CD4-positive, alpha-beta T cell treated with Interleukin-17A for 1 hour (primary cell): ENCODE measurements at regions not wholly inside any gene's neighbourhood (a gene's known extent, or its start where the extent isn't known, plus 50 kb on each side); places are given as distances from the start of the nearest gene placed in this dataset.

Experiments used
- DNase-seq: peaks from one replicate; pipeline ENCODE4 v3.0.0-alpha.2; 2020

DNA sequence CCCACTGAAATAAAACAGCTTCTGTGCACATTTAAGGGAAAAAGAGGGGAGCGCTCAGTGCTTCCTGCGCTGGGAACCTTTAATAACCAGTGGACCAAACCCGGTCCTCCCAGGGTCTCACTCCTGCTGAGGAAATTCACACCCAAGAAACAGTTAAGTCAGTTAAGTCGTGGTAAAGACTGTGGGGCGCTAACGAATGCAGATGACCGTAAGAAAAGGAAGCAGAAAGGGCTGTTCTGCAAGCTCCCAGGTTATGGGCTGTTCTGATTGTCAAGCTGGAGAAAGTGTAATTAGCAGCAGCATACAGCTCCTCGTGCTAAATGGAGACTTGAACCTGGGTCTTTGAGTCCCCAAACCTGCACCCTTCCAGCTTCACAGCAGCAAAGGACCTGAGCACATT, 536.6 kb downstream of the NPHP4 start:
- DNase-seq, result no peak

DNA sequence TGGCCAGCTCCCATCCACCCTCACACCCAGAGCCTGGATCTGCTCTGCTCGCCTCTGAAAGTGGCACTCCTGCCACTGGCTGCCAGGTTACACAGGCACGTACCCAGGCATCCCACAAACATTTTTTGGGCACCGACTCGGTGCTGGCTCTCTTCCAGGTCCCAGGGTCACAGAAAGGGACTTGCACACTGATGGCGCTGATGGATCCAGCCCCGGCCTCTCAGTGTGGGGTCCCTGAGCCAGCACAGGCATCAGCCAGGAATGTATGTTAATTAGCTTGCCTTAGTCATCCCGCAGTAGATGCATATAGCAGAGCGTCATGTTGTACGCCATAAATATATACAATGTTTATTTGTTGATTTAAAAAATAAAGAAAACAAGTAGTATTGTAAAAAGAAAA, 537.2 kb downstream of the NPHP4 start:
- no peak for DNase-seq

DNA sequence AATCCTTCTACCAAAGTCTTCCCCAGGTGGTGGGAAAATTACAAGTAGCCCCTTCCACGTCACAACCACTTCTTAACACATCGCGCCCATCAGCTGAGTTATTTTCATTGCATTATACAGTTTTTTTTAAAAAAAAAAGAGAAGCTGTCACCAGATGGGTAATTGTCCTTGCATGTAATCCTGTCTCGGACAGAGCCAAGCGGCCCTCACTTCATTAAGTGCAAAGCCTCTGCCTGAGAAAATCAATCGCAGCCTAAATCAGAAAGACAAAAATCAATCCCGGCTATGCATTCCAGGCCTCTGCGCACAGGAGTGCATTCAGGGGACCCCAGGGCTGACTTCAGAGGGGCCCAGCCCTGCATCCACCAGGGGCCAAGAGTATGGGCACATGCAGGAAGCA, 538.9 kb downstream of the NPHP4 start:
- DNase-seq, result no peak

DNA sequence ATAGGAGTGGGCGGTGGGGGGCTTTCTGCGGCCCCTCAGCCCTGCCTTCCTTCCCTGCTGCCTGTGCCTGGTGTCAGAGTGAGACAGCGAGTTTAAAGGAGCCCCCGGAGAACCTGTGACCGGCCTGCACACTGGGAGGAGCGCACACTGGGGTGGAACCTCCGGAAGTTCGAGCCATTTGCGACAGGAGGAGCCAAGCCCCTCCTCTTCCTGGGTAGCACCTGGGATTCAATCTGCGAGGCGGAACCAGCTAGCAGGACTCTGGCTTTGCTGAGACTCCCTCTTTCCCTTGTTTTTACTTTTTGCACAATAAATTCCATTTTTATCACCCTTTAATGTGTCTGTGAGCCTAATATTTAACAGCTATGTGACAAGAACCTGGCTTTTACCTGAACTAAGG, 540.6 kb downstream of the NPHP4 start:
- no peak for DNase-seq

DNA sequence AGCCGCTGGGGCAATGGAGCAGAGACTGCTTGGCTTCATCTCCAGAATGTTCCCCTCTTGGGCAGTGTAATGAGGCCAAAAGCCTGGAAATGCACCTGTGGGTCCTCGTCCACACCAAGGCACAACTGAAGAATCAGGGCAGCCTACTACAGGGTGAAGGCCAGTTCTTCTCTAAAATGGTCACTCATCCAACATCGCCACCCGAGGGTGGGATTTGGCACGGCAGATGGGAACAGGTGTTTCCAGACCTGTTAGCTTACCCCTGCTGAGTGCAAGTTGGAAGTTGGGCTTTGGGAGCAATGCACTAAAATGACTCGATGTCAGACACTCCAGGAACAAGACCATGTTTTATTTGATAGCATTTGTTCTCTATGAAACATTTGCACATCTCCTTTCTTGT, 543.7 kb downstream of the NPHP4 start:
- DNase-seq, result peak; percentile 48

DNA sequence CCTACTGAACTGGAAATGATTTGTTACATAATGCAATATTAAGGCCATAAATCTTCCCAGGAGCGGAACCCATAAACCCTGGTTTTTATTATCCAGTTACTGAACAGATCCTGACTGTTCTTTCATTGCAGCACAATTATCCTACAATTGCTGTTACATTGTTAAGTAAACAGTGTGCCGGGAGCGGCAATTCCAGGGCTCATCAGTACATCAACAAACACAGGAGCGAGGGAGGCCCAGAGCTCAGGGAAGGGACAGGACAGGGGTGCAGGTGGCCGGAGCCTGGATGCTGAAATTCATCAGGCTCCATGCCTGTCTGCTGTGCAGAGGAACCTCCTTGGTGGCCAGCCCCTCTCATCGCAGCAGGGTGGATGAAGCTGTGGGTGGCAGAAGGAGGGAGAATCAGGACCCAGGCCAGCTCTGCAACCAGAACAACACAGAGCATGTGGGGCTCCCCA, 544.7 kb downstream of the NPHP4 start:
- DNase-seq, result no peak

DNA sequence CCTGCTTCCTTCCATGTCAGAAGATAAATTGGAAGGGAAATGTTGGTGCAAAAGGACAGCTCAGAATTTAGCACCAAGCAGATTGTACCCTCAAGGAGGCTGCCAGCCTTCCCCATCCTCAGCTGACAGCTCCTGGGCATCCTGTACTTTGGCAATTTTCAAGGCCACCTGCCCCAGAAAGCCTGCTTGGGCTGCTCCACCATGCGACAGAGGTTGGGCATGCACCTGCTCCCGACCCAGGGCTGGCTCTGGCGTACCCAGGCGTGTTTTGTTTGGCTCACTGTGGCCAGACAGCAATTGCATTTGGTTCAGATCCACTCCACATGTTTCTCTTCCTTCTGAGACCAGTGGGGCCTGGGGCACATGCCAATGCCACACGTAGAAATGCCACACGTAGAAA, 547.8 kb downstream of the NPHP4 start:
- DNase-seq, result no peak

DNA sequence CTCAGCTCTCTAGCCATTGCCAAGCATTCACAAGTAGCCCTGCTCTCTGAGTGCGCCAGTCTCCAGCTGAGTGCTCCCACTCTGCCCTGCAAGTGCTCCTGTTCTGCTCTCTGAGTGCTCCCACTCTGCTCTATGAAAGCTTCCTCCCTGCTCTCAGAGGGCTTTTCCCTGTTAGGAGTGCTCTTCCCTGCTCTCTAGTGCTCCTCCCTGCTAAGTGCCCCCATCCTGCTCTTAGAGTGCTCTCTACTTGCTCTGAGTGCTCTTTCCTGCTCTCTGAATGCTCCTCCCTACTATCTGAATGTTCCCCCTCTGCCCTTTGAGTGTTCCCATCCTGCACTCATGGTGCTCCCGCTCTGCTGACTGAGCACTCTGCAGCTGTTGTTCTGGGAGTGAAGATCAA, 555.4 kb downstream of the NPHP4 start:
- DNase-seq, result no peak

DNA sequence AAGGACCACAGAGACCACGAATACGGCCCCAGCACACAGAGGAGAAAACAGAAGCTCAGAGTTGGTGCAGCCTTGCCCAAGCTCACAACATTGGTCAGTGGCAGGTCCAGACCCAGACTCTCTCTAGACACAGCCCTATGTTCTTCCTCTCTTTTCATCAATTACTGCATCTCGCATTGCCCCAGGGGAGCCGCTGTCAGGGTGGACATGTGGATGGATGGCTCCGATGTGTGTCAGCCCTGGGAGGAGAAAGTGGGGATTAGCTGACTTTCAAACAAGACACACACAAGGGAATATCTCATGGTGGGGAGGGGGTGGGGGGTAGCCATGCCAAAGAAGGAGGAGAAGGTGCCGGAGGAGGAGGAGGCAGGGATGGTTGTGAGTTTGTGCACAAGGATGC, 556.8 kb downstream of the NPHP4 start:
- DNase-seq, result no peak

DNA sequence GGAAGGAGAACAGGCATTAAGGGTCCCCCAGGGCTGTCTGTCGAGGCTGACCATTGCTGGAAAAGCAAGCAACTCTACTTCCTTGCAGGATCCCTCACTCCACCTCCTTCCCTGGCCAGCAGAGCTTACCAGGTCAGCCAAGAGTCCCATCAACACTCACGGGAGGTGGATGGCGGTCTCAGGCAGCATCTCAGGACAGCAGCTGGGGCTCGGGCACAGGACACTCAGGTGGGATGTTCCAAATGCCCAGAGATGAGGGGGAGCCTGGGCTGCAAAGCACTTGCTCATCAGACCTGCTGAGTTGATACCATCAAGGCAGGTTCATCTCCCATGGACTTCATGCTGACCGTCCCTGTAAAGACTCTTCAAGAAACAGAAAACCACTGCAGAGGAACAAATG, 559.8 kb downstream of the NPHP4 start:
- DNase-seq, result no peak

DNA sequence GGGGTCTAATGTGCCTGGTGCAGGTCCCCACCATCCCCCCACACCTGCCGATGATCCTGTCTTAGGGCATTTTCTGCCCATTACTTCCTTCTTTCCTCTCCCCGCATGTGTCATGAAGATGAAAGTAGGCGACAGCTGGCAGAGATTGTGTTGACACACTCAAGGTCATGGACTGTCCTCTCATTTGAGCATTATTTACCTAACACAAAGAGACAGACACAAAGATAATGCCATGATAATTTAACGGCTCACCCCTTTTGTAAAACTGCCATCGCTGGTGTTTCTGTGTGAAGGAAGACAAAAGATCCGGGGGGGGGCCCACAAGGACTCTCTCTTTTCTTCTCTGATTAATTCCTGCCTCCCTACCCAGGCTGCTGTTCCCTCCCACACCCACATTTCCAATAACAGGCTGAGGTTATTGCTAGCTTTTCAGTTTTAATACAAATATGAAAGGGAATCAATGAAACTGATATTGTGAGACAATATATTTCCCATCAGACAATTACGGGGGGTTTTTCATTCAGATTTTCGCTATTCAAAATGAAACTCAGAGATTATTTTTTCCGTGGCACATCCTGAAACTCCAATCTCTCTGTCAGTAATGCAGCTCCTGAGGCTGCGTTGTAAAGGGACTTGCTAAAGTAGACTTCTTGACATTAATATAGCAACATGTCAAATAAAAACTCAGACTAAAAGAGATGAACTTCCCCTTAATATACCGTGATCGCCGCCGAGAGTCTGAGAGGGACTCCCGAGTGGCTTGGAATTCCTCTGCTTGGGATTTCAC, 561.1 kb downstream of the NPHP4 start:
- DNase-seq, result no peak

DNA sequence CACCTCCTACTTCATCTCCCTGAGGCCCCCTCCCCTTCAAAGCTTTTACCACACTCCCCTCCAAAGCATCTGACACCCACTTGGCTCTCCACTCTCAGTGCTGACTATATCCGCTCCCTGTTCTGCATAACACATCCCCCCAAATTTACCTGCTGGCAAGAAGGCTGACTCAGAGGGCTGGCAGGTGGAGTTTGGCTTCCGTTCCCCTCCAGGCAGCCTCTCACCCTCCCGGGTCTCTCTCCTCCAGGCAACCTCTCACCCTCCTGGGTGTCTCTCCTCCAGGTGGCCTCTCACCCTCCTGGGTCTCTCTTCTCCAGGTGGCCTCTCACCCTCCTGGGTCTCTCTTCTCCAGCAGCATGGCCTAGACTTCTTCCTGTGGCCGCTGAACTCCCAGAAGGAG, 562.1 kb downstream of the NPHP4 start:
- DNase-seq, result no peak

DNA sequence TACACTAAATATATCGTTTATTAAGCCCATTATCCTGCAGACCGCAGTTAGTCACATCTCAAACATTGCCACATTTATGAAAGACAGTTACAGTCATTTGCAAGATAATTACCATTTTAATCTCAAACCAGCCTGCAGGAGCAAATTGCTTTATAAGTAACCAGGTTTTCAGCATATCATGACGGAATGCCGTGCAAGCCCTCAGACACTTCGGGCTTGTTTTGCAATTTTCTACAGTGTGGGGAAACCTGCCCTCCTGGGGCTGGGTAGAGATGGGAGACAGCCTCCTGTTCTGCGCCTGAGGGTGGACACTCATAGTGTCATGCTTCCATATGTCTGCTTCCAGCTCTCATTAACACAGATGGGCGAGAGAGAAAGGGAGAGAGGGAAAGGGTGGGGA, 563.9 kb downstream of the NPHP4 start:
- no peak for DNase-seq

DNA sequence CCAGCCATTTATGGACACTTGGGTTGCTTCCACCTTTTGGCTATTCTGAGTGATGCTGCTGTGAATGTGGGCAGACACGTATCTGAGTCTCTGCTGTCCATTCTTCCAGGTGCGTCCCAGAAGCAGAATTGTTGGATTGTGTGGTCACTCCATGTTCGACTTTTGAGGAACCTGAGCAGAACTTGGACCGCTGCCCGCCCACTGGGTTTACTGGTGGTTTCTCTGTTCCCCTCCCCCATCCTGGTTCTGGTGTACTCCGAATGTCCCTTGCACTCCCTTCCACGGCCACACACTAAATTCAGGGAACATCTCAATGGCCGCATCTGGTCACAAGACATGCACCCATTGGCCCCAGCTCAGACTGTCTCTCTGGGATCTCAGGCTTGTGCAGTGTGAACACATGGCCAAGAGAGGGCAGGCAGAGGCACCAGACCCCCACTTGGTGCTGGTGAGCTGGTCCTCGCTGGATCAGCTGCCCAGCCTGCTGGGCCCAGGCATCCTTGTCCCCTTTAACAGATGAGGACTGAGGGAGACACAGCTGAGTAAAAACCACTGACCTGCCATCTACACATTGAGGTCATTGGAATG, 565.1 kb downstream of the NPHP4 start:
- DNase-seq, result no peak

DNA sequence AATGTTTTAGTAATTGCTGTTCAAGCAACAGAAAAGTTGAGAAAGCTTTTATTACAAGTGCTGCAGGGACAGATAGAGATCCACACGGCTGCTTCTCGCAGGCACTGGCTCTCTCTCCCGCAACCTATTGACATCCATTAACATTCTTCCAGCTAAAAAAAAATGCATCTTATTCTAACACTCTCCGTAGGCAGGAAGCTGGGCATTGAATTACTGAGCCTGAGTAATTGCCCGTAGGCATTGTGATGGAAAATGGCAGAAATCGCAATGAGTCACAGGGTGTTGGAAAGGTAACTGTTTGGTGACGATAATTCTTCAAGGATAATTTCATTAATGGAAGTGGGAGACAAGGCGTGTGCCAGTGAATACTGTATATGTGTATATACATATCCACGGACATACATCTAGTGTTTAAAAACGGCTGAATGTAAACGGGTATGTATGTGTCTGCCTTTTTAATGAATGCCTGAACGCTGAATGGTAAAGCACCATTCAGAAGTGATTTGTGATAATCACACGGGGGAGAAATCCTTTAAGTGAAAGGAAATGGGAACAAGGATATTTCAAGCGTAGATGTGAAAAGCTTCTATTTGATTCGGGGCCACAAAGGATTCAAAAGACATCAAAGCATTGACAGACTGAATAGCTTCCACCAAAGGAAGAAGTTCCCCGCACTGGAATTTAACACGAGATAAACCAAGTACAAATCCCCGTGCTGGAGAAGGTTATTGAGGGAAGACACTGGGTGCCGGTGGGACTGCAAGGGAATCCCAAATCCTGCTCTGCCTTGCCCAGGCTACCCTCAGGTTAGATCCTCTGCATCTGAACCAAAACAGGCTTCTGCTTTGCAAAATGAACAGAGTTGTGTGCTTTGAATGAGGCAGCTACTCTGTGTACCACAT, 567.2 kb downstream of the NPHP4 start:
- DNase-seq, result no peak

DNA sequence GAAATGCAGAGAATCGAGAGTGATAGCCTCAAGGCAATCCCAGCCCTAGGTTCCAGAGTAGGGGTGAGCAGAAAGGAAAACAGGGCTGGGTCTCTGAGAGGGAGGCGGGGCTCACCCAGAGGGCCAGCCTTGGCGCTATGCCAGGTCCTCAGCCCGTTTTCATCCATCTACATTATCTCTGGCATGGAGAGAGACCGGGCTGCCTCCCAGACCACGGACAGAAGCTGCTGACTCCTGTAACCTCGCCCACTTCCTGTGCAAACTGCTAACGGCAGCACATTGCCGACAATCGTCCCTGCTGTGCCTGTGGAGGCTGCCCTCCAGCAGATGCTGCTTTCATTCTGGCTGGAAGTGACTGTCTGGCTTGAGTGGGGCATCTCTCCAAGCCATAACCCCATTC, 569.1 kb downstream of the NPHP4 start:
- peak; percentile 49 for DNase-seq

DNA sequence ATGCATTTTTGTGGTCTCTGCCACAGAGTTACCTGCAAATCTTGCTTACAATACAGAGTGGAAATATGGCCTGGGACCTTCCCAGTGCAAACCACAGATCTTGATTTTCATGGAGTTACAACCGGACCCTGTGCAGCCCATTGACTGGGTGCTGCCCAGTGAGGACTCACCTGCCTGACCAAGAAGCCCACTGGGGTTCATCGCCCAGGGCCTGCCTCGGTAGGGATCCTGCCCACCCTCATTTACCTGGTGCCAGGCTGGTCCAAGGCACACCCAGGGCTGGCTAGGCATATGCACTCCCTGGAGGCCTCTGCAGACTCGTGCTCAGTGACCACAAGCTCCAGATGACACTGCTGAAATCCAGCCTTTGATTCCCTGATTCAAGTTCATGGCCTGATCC, 572.7 kb downstream of the NPHP4 start:
- no peak for DNase-seq

DNA sequence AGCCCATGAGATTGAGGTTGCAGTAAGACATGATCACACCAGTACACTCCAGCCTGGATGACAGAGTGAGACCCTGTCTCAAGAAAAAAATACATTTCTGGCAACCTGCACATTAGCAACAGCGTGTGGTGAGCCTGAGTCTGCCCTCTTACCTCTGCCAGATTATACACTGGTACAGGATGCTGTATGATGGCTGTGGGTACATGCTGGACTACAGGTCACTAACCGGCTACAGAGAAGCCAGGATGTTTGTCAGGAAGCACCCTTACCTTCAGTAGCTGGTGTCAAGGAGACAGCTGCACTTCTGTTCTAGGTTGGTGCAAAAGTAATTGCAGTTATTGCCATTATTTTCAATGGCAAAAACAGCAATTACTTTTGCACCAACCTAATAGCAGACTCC, 575.7 kb downstream of the NPHP4 start:
- DNase-seq, result no peak

DNA sequence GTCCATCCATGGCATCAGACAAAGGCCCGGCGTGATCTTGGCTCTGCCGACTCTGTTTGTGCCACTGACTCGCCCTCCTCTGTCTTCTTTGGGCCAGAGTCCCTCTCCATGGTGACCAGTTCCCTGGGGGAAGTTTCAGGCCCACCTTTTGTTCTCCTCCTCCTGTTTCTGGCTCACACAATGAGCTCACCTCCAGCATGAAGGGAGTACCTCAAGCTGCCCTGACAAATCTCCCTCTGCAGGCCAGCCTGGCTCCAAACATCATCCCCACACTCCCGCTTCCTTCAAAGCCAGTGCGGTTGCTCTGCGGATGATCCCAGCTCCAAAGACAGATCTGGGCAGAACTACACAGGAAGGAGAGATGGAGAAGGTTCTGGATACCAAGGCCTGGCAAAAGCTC, 576.6 kb downstream of the NPHP4 start:
- DNase-seq, result no peak

DNA sequence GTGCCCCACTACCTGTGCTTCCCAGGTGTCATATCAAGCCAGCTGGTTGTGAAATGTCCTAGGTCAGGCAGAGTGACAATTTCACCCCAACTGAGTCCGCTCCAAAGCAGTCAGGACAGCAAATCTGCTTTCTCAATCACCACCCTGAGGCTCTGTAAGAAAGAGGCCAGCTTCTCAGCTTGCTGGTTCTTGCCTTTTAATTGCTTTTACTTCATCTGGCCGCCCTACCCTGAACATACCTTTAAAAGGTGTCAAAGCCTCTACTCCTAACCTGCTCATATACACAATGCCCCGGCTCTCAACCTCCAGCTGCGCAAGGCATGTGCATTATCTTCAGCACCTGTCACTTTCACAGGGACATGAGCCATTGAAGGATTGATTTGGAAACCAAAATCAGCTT, 581.6 kb downstream of the NPHP4 start:
- no peak for DNase-seq

DNA sequence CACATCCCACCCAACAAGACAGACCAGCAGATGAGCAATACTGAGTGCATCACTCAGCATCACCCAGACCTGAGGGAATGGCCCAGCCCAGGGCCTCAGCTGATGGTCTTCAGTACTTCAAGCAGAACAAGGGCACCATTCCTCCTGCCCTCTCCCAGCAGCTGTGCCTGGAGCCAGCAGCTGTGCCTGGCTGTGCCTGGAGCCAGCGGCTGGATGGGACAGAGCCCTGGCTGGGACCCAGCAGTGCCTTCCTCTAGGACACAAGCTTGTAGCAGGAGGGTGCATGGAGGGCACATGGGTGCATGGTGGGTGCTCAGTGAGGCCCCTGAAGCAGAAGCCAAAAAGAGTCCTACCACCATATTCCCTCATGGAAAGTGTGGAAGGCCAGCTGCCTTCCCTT, 583.8 kb downstream of the NPHP4 start:
- DNase-seq, result no peak

DNA sequence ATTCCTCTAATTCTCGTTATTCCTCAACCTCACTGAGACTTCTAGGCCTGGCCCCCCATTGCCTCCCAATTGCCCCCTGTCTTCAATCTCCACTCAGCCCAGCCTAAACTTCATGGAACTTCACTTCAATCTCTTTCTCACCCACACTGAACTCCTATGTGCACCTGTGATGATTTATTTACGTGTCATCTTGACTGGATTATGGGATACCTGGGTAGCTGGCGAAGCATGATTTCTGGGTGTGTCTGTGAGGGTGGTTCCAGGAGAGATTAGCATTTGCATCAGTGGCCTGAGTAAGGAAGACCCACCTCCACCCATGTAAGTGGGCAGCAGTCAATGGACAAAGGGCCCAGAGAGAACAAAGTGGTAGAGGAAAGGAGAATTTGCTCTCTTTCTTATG, 587.0 kb downstream of the NPHP4 start:
- DNase-seq, result no peak

DNA sequence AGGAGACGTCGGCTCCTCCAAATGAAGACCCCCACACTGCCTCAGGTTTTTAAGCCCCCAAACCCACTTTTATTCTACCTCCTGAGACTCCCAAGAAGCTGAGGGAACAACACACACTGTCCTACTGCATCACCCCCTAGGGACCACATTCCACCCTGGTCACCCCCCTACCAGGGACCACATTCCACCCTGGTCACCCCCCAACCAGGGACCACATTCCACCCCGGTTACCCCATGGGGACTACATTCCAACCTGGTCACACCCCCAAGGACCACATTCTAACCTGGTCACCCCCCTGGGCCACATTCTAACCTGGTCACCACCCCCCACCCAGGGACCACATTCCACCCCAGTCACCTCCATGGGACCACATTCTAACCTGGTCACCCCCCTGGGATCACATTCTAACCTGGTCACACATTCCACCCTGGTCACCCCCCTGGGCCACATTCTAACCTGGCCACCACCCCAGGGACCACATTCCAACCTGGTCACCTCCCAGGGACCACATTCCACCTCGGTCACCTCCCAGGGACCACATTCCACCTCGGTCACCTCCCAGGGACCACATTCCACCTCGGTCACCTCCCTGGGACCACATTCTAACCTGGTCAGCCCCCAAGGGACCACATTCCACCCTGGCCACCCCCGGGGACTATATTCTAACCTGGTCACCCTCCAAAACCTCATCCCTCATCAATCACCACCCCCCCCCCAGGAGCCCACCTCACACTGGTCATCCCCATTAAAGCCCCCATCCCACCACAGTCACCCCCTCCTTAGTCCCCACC, 587.6 kb downstream of the NPHP4 start:
- DNase-seq, result no peak
